HG03432 (cell line): ENCODE measurements at regions not wholly inside any gene's neighbourhood (a gene's known extent, or its start where the extent isn't known, plus 50 kb on each side); places are given as distances from the start of the nearest gene placed in this dataset.
"Not testable (repeated sequence)": the region's sequence is repeated elsewhere in the genome, so short reads cannot be mapped to it uniquely, and the experiment has no call there.

ENCODE experiments used
- ATAC-seq: cut with Tn5 transposase; IDR thresholded peaks from one replicate; pipeline ENCODE4 v1.9.1; 2021; ENCODE audit warnings: mild to moderate bottlenecking, moderate library complexity; ENCODE audit not compliant: unreplicated experiment

- ATAC-seq: no peak
Observed at GRCh38 chr10:21157664-21158063, 260.6 kb upstream of the NEBL start.

- no peak for ATAC-seq
Observed at GRCh38 chr10:21150166-21150565, 253.1 kb upstream of the NEBL start.

- ATAC-seq: no peak
Observed at GRCh38 chr10:21146436-21146789, 249.3 kb upstream of the NEBL start.

- no peak for ATAC-seq
Observed at GRCh38 chr10:21145751-21146435, 248.8 kb upstream of the NEBL start.

GRCh38 chr10:21144047-21144446 lies 246.9 kb upstream of the NEBL start:
- ATAC-seq: no peak

- no peak for ATAC-seq
Observed at GRCh38 chr10:21141946-21142492, 244.9 kb upstream of the NEBL start.

GRCh38 chr10:21138769-21139340 lies 241.7 kb upstream of the NEBL start:
- no peak for ATAC-seq

GRCh38 chr10:21135023-21135931 lies 238.2 kb upstream of the NEBL start:
- no peak for ATAC-seq

- ATAC-seq: no peak
Observed at GRCh38 chr10:21134645-21135022, 237.5 kb upstream of the NEBL start.

- no peak for ATAC-seq
Observed at GRCh38 chr10:21130683-21131442, 233.8 kb upstream of the NEBL start.

GRCh38 chr10:21130108-21130507 lies 233.0 kb upstream of the NEBL start:
- no peak for ATAC-seq

GRCh38 chr10:21125471-21126228 lies 228.5 kb upstream of the NEBL start:
- no peak for ATAC-seq

GRCh38 chr10:21122907-21123306 lies 225.8 kb upstream of the NEBL start:
- ATAC-seq: no peak

- not testable (repeated sequence) for ATAC-seq
Observed at GRCh38 chr10:21121822-21122221, 224.7 kb upstream of the NEBL start.

- ATAC-seq: no peak
Observed at GRCh38 chr10:21114683-21115082, 217.6 kb upstream of the NEBL start.

- no peak for ATAC-seq
Observed at GRCh38 chr10:21110358-21110757, 213.2 kb upstream of the NEBL start.

- not testable (repeated sequence) for ATAC-seq
Observed at GRCh38 chr10:21106931-21107330, 209.8 kb upstream of the NEBL start.

GRCh38 chr10:21105331-21105730 lies 208.2 kb upstream of the NEBL start:
- not testable (repeated sequence) for ATAC-seq

- no peak for ATAC-seq
Observed at GRCh38 chr10:21100871-21101514, 203.9 kb upstream of the NEBL start.

- no peak for ATAC-seq
Observed at GRCh38 chr10:21100190-21100589, 203.1 kb upstream of the NEBL start.
